Effector memory CD4-positive, alpha-beta T cell (primary cell): ENCODE measurements at regions not wholly inside any gene's neighbourhood (a gene's known extent, or its start where the extent isn't known, plus 50 kb on each side); places are given as distances from the start of the nearest gene placed in this dataset.

Experiments used
- DNase-seq, 3 donors: peaks; one replicate each; pipeline ENCODE4 v3.0.0-alpha.2; 2020
- H3K27ac ChIP-seq: 2 replicates; pipeline ENCODE4 v1.7.0; 2013; ENCODE audit warnings: mild to moderate bottlenecking, low read length, moderate library complexity; ENCODE audit not compliant: insufficient read depth, poor library complexity, severe bottlenecking
- H3K27me3 ChIP-seq: replicated peaks from 2 replicates; pipeline ENCODE4 v1.7.0; 2013; ENCODE audit warnings: mild to moderate bottlenecking, low read length; ENCODE audit not compliant: insufficient read depth, control insufficient read depth, poor library complexity, severe bottlenecking
- H3K36me3 ChIP-seq: 2 replicates; pipeline ENCODE4 v1.7.0; 2013; ENCODE audit warnings: mild to moderate bottlenecking, low read length, moderate library complexity; ENCODE audit not compliant: control insufficient read depth, insufficient read depth
- H3K4me1 ChIP-seq: 2 replicates; pipeline ENCODE4 v1.7.0; 2013; ENCODE audit warnings: low read length, mild to moderate bottlenecking; ENCODE audit not compliant: control insufficient read depth, insufficient read depth, poor library complexity, severe bottlenecking
- H3K4me3 ChIP-seq: 2 replicates; pipeline ENCODE4 v1.7.0; 2013; ENCODE audit warnings: low read length, low read depth, mild to moderate bottlenecking; ENCODE audit not compliant: insufficient read depth, poor library complexity, severe bottlenecking
- H3K9me3 ChIP-seq: 2 replicates; pipeline ENCODE4 v1.7.0; 2013; ENCODE audit warnings: mild to moderate bottlenecking, low read length, moderate library complexity; ENCODE audit not compliant: control insufficient read depth

GRCh38 chr7:25911738-25912607 is 240.0 kb upstream of the NFE2L3 start:
- no peaks in the 10 kb centered on the region for H3K27me3 ChIP-seq
- no peaks in the 10 kb centered on the region for H3K4me1 ChIP-seq
- no peak overlapping the region for H3K4me3 ChIP-seq
- H3K36me3 ChIP-seq: no peaks in the 10 kb centered on the region
- no peaks in the 10 kb centered on the region for H3K9me3 ChIP-seq
- DNase-seq: no peak
- no peak overlapping the region for H3K27ac ChIP-seq

DNA sequence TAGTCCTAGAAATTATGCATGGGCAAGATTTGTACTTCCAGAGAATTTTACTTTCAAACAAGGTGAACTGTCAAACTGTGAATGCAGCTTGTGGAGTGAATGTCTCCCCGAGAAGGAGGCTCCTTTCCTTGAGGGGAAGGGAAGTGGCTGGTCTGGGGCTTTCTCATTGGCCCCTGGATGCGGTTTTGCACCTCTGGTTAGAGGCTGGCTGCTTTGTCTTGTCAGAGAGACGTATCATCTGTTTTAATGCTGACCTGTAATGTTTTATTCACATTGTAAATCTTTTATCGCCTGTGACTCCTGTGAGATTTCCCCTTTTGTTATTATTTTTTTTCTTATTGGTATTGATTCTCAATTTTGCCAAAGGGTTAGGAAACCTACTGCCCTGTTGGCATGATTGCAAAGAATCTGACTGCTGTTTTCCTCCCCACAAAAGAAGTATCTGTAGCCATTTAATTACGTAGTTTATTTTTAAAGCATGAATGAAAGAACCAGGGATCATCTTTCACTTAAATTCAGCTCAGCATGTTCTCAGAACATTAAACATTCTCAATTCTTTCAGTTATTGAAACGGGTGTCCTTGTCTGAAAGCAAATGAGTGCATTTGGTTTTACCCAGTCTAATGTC is 238.3 kb upstream of the NFE2L3 start:
- H3K27me3 ChIP-seq: no peaks in the 10 kb centered on the region
- no peak for DNase-seq

GRCh38 chr7:25918731-25919130 is 233.3 kb upstream of the NFE2L3 start:
- no peaks in the 10 kb centered on the region for H3K4me1 ChIP-seq
- H3K4me3 ChIP-seq: no peak overlapping the region
- no peaks in the 10 kb centered on the region for H3K27me3 ChIP-seq
- no peaks in the 10 kb centered on the region for H3K9me3 ChIP-seq
- no peaks in the 10 kb centered on the region for H3K36me3 ChIP-seq
- no peak overlapping the region for H3K27ac ChIP-seq
- no peak for DNase-seq

More for the DNA sequence above, 238.3 kb upstream of the NFE2L3 start:
- Histone ChIP-seq H3K9me3 (no peaks in the 10 kb centered on the region), H3K4me1 (no peaks in the 10 kb centered on the region), H3K27ac (no peak overlapping the region), H3K36me3 (no peaks in the 10 kb centered on the region), H3K4me3 (no peak overlapping the region)

DNA sequence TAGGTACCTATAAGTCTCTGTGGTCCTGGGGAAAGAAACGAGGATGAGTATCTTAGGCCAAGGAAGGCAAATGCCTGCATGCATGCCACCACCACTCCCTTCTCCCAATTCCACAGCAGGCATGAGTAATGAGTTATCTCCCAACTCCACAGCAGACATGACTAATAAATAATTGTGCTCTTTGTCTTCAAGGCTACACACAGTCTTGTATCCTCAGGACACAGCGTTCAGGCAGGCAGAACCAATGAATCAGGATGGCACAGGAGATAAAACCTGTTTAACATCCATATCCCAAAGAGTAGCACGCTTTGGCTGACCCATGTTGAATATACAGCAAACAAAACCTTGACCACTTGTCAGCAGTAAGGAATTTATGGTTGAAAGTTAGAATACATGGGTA is 229.7 kb upstream of the NFE2L3 start:
- no peaks in the 10 kb centered on the region for H3K27me3 ChIP-seq
- no peak for DNase-seq
- H3K36me3 ChIP-seq: no peaks in the 10 kb centered on the region
- H3K4me3 ChIP-seq: no peak overlapping the region
- no peaks in the 10 kb centered on the region for H3K9me3 ChIP-seq
- H3K27ac ChIP-seq: no peak overlapping the region
- H3K4me1 ChIP-seq: no peaks in the 10 kb centered on the region

- H3K4me1 ChIP-seq: no peaks in the 10 kb centered on the region
- H3K9me3 ChIP-seq: no peaks in the 10 kb centered on the region
- H3K4me3 ChIP-seq: no peak overlapping the region
- H3K27ac ChIP-seq: no peak overlapping the region
- no peaks in the 10 kb centered on the region for H3K27me3 ChIP-seq
- no peaks in the 10 kb centered on the region for H3K36me3 ChIP-seq
- no peak for DNase-seq
Measured at GRCh38 chr7:25923741-25924460, 228.1 kb upstream of the NFE2L3 start.

DNA sequence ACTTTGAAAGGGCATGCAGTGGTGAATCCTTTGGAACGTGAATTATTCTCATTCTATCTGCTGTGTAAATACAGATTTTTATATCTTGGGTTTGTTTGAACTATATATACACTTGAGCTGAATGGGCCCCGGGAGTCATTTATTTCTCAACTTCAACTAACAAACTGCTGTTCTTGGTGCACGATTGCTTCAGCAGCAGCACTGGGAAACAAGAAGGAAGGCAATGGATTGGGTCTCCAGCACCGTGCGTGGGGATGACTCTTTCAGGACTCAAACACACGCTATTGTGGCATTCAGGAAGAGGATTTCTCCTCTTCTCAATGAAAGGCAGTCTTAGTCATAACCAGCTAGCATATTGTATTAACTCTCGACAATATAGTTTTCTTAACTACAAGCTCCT is 226.0 kb upstream of the NFE2L3 start:
- no peak for DNase-seq
- no peak overlapping the region for H3K4me3 ChIP-seq
- H3K9me3 ChIP-seq: no peaks in the 10 kb centered on the region
- H3K27me3 ChIP-seq: no peaks in the 10 kb centered on the region
- H3K4me1 ChIP-seq: no peaks in the 10 kb centered on the region
- no peaks in the 10 kb centered on the region for H3K36me3 ChIP-seq
- H3K27ac ChIP-seq: no peak overlapping the region

GRCh38 chr7:25926451-25926850 is 225.5 kb upstream of the NFE2L3 start:
- Histone ChIP-seq H3K36me3 (no peaks in the 10 kb centered on the region), H3K4me3 (no peak overlapping the region), H3K9me3 (no peaks in the 10 kb centered on the region)

GRCh38 chr7:25926891-25927625 is 224.9 kb upstream of the NFE2L3 start:
- Histone ChIP-seq H3K4me3 (no peak overlapping the region), H3K4me1 (no peaks in the 10 kb centered on the region), H3K27me3 (no peaks in the 10 kb centered on the region), H3K9me3 (no peaks in the 10 kb centered on the region), H3K36me3 (no peaks in the 10 kb centered on the region), H3K27ac (no peak overlapping the region)
- DNase-seq: no peak

More at GRCh38 chr7:25926451-25926850, 225.5 kb upstream of the NFE2L3 start:
- H3K27ac ChIP-seq: no peak overlapping the region
- H3K4me1 ChIP-seq: no peaks in the 10 kb centered on the region
- no peaks in the 10 kb centered on the region for H3K27me3 ChIP-seq
- DNase-seq: no peak

GRCh38 chr7:25927626-25927978 is 224.4 kb upstream of the NFE2L3 start:
- H3K27me3 ChIP-seq: no peaks in the 10 kb centered on the region
- H3K9me3 ChIP-seq: no peaks in the 10 kb centered on the region
- H3K4me1 ChIP-seq: no peaks in the 10 kb centered on the region
- H3K27ac ChIP-seq: no peak overlapping the region
- no peak for DNase-seq
- H3K4me3 ChIP-seq: no peak overlapping the region
- H3K36me3 ChIP-seq: no peaks in the 10 kb centered on the region
